ENCODE measurements at regions not wholly inside any gene's neighbourhood (a gene's known extent, or its start where the extent isn't known, plus 50 kb on each side); places are given as distances from the start of the nearest gene placed in this dataset.

GRCh38 chr20:54368570-54368969, 106.8 kb upstream of the DOK5 start:
- TF ChIP-seq SPI1 (IDR thresholded peaks at IDR 0.05; ENCODE audit: borderline replicate concordance, low read depth) (no peak), GABPA (IDR thresholded peaks at IDR 0.05; ENCODE audit: low read depth) (no peak), REST (IDR thresholded peaks at IDR 0.05; ENCODE audit: insufficient replicate concordance, low read depth) (no peak), CTCF (IDR thresholded peaks at IDR 0.05; ENCODE audit: insufficient read depth, low read length) (no peak), POLR2AphosphoS5 (IDR thresholded peaks at IDR 0.05; ENCODE audit: low read depth) (no peak)
- H3K27me3 ChIP-seq (ENCODE audit: insufficient read depth, poor library complexity, severe bottlenecking), result no peaks in the 10 kb centered on the region
- no peak overlapping the region for H3K27ac ChIP-seq (replicated peaks)
- no peak overlapping the region for H3K4me3 ChIP-seq (replicated peaks; ENCODE audit: insufficient read depth, low read length)
- no peak for DNase-seq (ENCODE audit: low read depth in 1 of 2, low spot score in 1 of 2)

- no peak for DNase-seq (ENCODE audit: low read depth in 1 of 2, low spot score in 1 of 2)
- Histone ChIP-seq H3K27ac (replicated peaks) (no peak overlapping the region), H3K4me3 (replicated peaks; ENCODE audit: insufficient read depth, low read length) (no peak overlapping the region), H3K27me3 (ENCODE audit: insufficient read depth, poor library complexity, severe bottlenecking) (no peaks in the 10 kb centered on the region)
- TF ChIP-seq SPI1 (IDR thresholded peaks at IDR 0.05; ENCODE audit: borderline replicate concordance, low read depth) (no peak), POLR2AphosphoS5 (IDR thresholded peaks at IDR 0.05; ENCODE audit: low read depth) (no peak), CTCF (IDR thresholded peaks at IDR 0.05; ENCODE audit: insufficient read depth, low read length) (no peak), REST (IDR thresholded peaks at IDR 0.05; ENCODE audit: insufficient replicate concordance, low read depth) (no peak)
Measured at GRCh38 chr20:54372313-54372712, 103.1 kb upstream of the DOK5 start.

- H3K27ac ChIP-seq (replicated peaks), result no peak overlapping the region
- no peak overlapping the region for H3K4me3 ChIP-seq (replicated peaks; ENCODE audit: insufficient read depth, low read length)
- TF ChIP-seq CTCF (IDR thresholded peaks at IDR 0.05; ENCODE audit: insufficient read depth, low read length) (no peak), GABPA (IDR thresholded peaks at IDR 0.05; ENCODE audit: low read depth) (no peak), REST (IDR thresholded peaks at IDR 0.05; ENCODE audit: insufficient replicate concordance, low read depth) (no peak)
- H3K27me3 ChIP-seq (ENCODE audit: insufficient read depth, poor library complexity, severe bottlenecking), result peaks cover 7% of the 10 kb centered on the region
- no peak for DNase-seq (ENCODE audit: low read depth in 1 of 2, low spot score in 1 of 2)
Measured at GRCh38 chr20:54377992-54378773, 97.2 kb upstream of the DOK5 start.

Measured in HL-60 (cell line).